ENCODE measurements at regions not wholly inside any gene's neighbourhood (a gene's known extent, or its start where the extent isn't known, plus 50 kb on each side); places are given as distances from the start of the nearest gene placed in this dataset.
"Not testable (repeated sequence)": the region's sequence is repeated elsewhere in the genome, so short reads cannot be mapped to it uniquely, and the experiment has no call there.

GRCh38 chr7:119252962-119253361 is 1020.0 kb upstream of the KCND2 start:
- in situ Hi-C loops (cut with MboI; ENCODE audit: low sequenced_read_pairs in 4 of 4), result loop anchor here in 1 of 4 donors (25.0 kb wide), 1 partner anchor 1309 kb away; no protein-coding TSS in a partner anchor

DNA sequence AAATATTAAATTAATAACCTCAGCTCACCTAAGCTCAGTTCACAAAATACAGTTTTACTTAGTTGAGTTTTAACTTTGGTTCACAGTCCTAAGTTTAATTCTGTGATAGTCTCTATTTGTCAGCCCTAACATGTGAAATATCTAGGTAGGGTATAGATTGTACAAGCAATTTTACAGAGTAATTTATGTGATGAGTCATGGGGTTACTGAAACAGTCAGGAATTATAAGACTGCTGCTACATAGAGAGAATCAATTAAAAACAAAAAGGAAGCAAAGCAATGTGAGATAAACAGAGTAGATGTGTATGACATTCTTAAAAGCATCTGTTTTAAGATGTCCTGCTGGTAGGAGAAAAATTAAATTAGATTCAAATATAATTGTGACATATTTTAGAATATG is 1018.2 kb upstream of the KCND2 start:
- ATAC-seq (no peak), DNase-seq (no peak)
- H3K27ac ChIP-seq, result no peak overlapping the region
- no peaks in the 10 kb centered on the region for H3K9me3 ChIP-seq
- no peaks in the 10 kb centered on the region for H3K4me1 ChIP-seq
- TF ChIP-seq, protein P1, sequence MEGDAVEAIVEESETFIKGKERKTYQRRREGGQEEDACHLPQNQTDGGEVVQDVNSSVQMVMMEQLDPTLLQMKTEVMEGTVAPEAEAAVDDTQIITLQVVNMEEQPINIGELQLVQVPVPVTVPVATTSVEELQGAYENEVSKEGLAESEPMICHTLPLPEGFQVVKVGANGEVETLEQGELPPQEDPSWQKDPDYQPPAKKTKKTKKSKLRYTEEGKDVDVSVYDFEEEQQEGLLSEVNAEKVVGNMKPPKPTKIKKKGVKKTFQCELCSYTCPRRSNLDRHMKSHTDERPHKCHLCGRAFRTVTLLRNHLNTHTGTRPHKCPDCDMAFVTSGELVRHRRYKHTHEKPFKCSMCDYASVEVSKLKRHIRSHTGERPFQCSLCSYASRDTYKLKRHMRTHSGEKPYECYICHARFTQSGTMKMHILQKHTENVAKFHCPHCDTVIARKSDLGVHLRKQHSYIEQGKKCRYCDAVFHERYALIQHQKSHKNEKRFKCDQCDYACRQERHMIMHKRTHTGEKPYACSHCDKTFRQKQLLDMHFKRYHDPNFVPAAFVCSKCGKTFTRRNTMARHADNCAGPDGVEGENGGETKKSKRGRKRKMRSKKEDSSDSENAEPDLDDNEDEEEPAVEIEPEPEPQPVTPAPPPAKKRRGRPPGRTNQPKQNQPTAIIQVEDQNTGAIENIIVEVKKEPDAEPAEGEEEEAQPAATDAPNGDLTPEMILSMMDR (IDR thresholded peaks at IDR 0.05 in 4 of 5, conservative IDR thresholded peaks at IDR 0.05 in 1 of 5), result no peak
- no peak for TF ChIP-seq POLR2A (IDR thresholded peaks at IDR 0.05)
- H3K27me3 ChIP-seq, result no peaks in the 10 kb centered on the region
- intact Hi-C loops (cut with DNase I; ENCODE audit: low total_unique reads), result no loop called here
- no peaks in the 10 kb centered on the region for H3K36me3 ChIP-seq
- H3K4me3 ChIP-seq, result no peak overlapping the region
- in situ Hi-C loops (cut with MboI; ENCODE audit: low sequenced_read_pairs in 4 of 4), result loop anchor here in 1 of 4 donors (25.0 kb wide), 1 partner anchor 1308 kb away; no protein-coding TSS in a partner anchor

More at GRCh38 chr7:119252962-119253361, 1020.0 kb upstream of the KCND2 start:
- Histone ChIP-seq H3K4me3 (no peak overlapping the region), H3K27ac (no peak overlapping the region), H3K4me1 (no peaks in the 10 kb centered on the region), H3K36me3 (no peaks in the 10 kb centered on the region), H3K9me3 (no peaks in the 10 kb centered on the region), H3K27me3 (no peaks in the 10 kb centered on the region)
- intact Hi-C loops (cut with DNase I; ENCODE audit: low total_unique reads), result no loop called here
- ATAC-seq, result no peak
- TF ChIP-seq, protein P1 (IDR thresholded peaks at IDR 0.05 in 4 of 5, conservative IDR thresholded peaks at IDR 0.05 in 1 of 5), result no peak
- no peak for TF ChIP-seq POLR2A (IDR thresholded peaks at IDR 0.05)
- no peak for DNase-seq

DNA sequence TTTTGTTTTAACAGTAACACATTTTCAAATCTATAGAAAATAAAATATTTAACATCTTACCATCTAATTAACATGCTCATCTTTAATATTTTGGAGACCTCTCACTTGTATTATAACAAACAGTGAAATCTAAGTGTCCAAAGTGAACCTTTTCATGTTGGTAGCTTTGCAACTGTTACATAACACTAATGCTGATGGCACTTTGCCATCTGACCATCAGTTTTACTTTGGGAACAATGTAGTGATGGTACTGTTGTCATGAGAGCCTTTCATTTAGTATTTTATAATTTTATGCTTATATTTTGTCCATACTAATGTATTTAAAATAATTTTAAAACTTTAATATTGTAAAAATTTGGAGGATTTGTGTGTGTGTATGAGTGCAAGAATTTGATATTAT is 1017.0 kb upstream of the KCND2 start:
- ATAC-seq, result no peak
- no peaks in the 10 kb centered on the region for H3K27me3 ChIP-seq
- H3K9me3 ChIP-seq, result no peaks in the 10 kb centered on the region
- in situ Hi-C loops (cut with MboI; ENCODE audit: low sequenced_read_pairs in 4 of 4) (loop anchor here in 1 of 4 donors (25.0 kb wide), 1 partner anchor 1306 kb away; no protein-coding TSS in a partner anchor), intact Hi-C loops (cut with DNase I; ENCODE audit: low total_unique reads) (no loop called here)
- H3K4me1 ChIP-seq, result no peaks in the 10 kb centered on the region
- H3K36me3 ChIP-seq, result no peaks in the 10 kb centered on the region
- H3K4me3 ChIP-seq, result no peak overlapping the region
- no peak overlapping the region for H3K27ac ChIP-seq
- TF ChIP-seq POLR2A (IDR thresholded peaks at IDR 0.05), result no peak
- TF ChIP-seq, protein P1 (IDR thresholded peaks at IDR 0.05 in 4 of 5, conservative IDR thresholded peaks at IDR 0.05 in 1 of 5), result no peak
- no peak for DNase-seq

DNA sequence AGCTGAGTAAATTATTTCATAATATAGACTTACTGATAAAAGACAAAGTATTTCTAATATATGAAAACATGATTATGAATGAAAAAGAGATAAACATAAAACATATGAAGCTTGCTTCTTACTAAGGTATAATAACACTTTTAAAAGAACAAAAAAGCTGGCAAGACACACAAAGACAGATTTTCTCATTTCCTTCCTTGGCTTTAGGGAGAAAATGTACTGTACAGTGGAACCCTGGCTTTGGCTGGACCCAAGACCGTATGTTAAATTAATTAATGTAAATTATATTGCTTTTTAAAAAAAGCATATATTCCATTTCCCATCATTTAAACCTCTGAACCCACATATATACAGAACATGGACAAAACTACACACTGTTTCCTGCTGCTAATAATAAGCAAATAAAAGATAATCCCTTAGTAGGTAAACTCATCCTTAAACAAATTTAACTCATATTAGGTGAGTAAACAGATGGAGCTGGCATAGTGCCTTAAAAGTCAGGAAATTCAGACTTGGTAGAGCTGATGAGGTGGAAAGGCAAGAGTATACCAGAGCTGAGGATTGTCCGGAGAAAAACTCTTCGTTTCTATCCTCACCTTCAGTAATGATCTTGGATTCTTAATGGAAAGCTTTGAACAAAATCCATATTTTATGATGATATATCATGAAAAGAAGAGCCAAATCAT is 1016.4 kb upstream of the KCND2 start:
- Histone ChIP-seq H3K27ac (no peak overlapping the region), H3K36me3 (no peaks in the 10 kb centered on the region), H3K9me3 (no peaks in the 10 kb centered on the region), H3K4me3 (no peak overlapping the region), H3K27me3 (no peaks in the 10 kb centered on the region), H3K4me1 (no peaks in the 10 kb centered on the region)
- DNase-seq (no peak), ATAC-seq (no peak)
- intact Hi-C loops (cut with DNase I; ENCODE audit: low total_unique reads), result no loop called here
- no peak for TF ChIP-seq POLR2A (IDR thresholded peaks at IDR 0.05)
- TF ChIP-seq, protein P1 (IDR thresholded peaks at IDR 0.05 in 4 of 5, conservative IDR thresholded peaks at IDR 0.05 in 1 of 5), result no peak
- in situ Hi-C loops (cut with MboI; ENCODE audit: low sequenced_read_pairs in 4 of 4), result loop anchor here in 1 of 4 donors (25.0 kb wide), 1 partner anchor 1306 kb away; no protein-coding TSS in a partner anchor

DNA sequence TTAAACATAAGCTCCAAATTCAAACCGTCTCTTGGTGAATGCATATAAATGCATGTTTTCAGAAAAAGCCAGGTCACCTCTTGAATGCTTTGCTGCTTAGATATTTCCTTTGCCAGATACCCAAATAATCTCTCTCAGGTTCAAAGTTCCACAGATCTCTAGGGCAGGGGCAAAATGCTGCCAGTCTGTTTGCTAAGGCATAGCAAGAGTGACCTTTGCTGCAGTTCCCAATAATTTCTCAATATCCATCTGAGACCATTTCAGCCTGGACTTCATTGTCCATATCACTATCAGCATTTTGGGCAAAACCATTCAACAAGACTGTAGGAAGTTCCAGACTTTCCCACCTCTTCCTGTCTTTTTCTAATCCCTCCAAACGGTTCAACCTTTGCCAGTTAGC is 1006.2 kb upstream of the KCND2 start:
- intact Hi-C loops (cut with DNase I; ENCODE audit: low total_unique reads); ATAC-seq; H3K27me3 ChIP-seq; H3K27ac ChIP-seq; H3K9me3 ChIP-seq; DNase-seq; H3K4me3 ChIP-seq; H3K4me1 ChIP-seq; H3K36me3 ChIP-seq: not testable (repeated sequence)
- in situ Hi-C loops (cut with MboI; ENCODE audit: low sequenced_read_pairs in 4 of 4), result loop anchor here in 1 of 4 donors (25.0 kb wide), 1 partner anchor 1296 kb away; no protein-coding TSS in a partner anchor

Data from gastrocnemius medialis (tissue), 4 donors.